H9 (cell line): ENCODE measurements at regions not wholly inside any gene's neighbourhood (a gene's known extent, or its start where the extent isn't known, plus 50 kb on each side); places are given as distances from the start of the nearest gene placed in this dataset.

Experiments
- DNase-seq: peaks from one replicate; pipeline ENCODE4 v3.0.0-alpha.2; 2017
- H2AFZ ChIP-seq: one replicate; pipeline ENCODE4 v1.6.1; 2013; ENCODE audit warnings: mild to moderate bottlenecking, low read length, control low read depth, moderate library complexity
- H2AK5ac ChIP-seq: 2 replicates; pipeline ENCODE4 v1.6.1; 2013; ENCODE audit warnings: low read length, control low read depth, mixed read lengths; ENCODE audit not compliant: insufficient read length
- H2BK120ac ChIP-seq: one replicate; pipeline ENCODE4 v1.6.1; 2013; ENCODE audit warnings: low read depth, mild to moderate bottlenecking, low read length, control low read depth, inconsistent platforms; ENCODE audit not compliant: poor library complexity, severe bottlenecking
- H2BK12ac ChIP-seq: 2 replicates; pipeline ENCODE4 v1.6.1; 2013; ENCODE audit warnings: low read length, control low read depth, mixed read lengths, low read depth; ENCODE audit not compliant: insufficient read length
- H2BK15ac ChIP-seq: 2 replicates; pipeline ENCODE4 v1.6.1; 2013; ENCODE audit warnings: low read depth, low read length, control low read depth
- H2BK20ac ChIP-seq: one replicate; pipeline ENCODE4 v1.6.1; 2013; ENCODE audit warnings: low read depth, mild to moderate bottlenecking, low read length, control low read depth, inconsistent platforms; ENCODE audit not compliant: poor library complexity, severe bottlenecking
- H2BK5ac ChIP-seq: 2 replicates; pipeline ENCODE4 v1.6.1; 2013; ENCODE audit warnings: low read length, control low read depth, mixed read lengths; ENCODE audit not compliant: insufficient read length
- H3K14ac ChIP-seq: 2 replicates; pipeline ENCODE4 v1.6.1; 2013; ENCODE audit warnings: low read length, control low read depth; ENCODE audit not compliant: insufficient read depth
- H3K18ac ChIP-seq: 2 replicates; pipeline ENCODE4 v1.6.1; 2013; ENCODE audit warnings: low read depth, mild to moderate bottlenecking, mixed read lengths, low read length, control low read depth; ENCODE audit not compliant: insufficient read length
- H3K23ac ChIP-seq: 2 replicates; pipeline ENCODE4 v1.6.1; 2013; ENCODE audit warnings: low read length, control low read depth, mixed read lengths, low read depth; ENCODE audit not compliant: insufficient read length
- H3K23me2 ChIP-seq: 2 replicates; pipeline ENCODE4 v1.6.1; 2013; ENCODE audit warnings: low read depth, mild to moderate bottlenecking, mixed read lengths, low read length, control low read depth; ENCODE audit not compliant: insufficient read length, poor library complexity, severe bottlenecking
- H3K27ac ChIP-seq: 2 replicates; pipeline ENCODE4 v1.5.1; 2013; ENCODE audit warnings: low read length, control low read depth, mixed read lengths, low read depth; ENCODE audit not compliant: insufficient read length
- H3K27me3 ChIP-seq: 2 replicates; pipeline ENCODE4 v1.6.1; 2013; ENCODE audit warnings: low read length, control low read depth, inconsistent platforms; ENCODE audit not compliant: insufficient read depth
- H3K4ac ChIP-seq: 2 replicates; pipeline ENCODE4 v1.6.1; 2013; ENCODE audit warnings: low read depth, mild to moderate bottlenecking, control low read depth, inconsistent platforms, low read length, moderate library complexity
- H3K4me1 ChIP-seq: 2 replicates; pipeline ENCODE4 v1.6.1; 2013; ENCODE audit warnings: low read length, control low read depth, inconsistent platforms; ENCODE audit not compliant: insufficient read depth
- H3K4me2 ChIP-seq: 2 replicates; pipeline ENCODE4 v1.6.1; 2013; ENCODE audit warnings: low read length, control low read depth, mixed read lengths; ENCODE audit not compliant: insufficient read length, insufficient read depth
- H3K56ac ChIP-seq: 2 replicates; pipeline ENCODE4 v1.6.1; 2013; ENCODE audit warnings: low read depth, mild to moderate bottlenecking, mixed read lengths, low read length, control low read depth; ENCODE audit not compliant: insufficient read length
- H3K79me1 ChIP-seq: 2 replicates; pipeline ENCODE4 v1.6.1; 2013; ENCODE audit warnings: low read depth, mild to moderate bottlenecking, moderate library complexity, low read length, control low read depth, inconsistent platforms; ENCODE audit not compliant: insufficient read depth, poor library complexity, severe bottlenecking
- H3K79me2 ChIP-seq: 2 replicates; pipeline ENCODE4 v1.6.1; 2013; ENCODE audit warnings: low read length, control low read depth, inconsistent platforms; ENCODE audit not compliant: insufficient read depth
- H3K9ac ChIP-seq: 2 replicates; pipeline ENCODE4 v1.6.1; 2013; ENCODE audit warnings: low read length, control low read depth, mixed read lengths; ENCODE audit not compliant: insufficient read length; ENCODE audit errors: extremely low read depth
- H3K9me3 ChIP-seq: one replicate; pipeline ENCODE4 v1.6.1; 2013; ENCODE audit warnings: low read depth, low read length, inconsistent platforms; ENCODE audit not compliant: control insufficient read depth
- H3T11ph ChIP-seq: one replicate; pipeline ENCODE4 v1.6.1; 2013; ENCODE audit warnings: mild to moderate bottlenecking, low read length, control low read depth, inconsistent platforms
- H4K20me1 ChIP-seq: one replicate; pipeline ENCODE4 v1.6.1; 2013; ENCODE audit not compliant: control insufficient read depth, insufficient read length, insufficient read depth
- H4K5ac ChIP-seq: 2 replicates; pipeline ENCODE4 v1.6.1; 2013; ENCODE audit warnings: low read depth, mild to moderate bottlenecking, mixed read lengths, low read length, control low read depth; ENCODE audit not compliant: insufficient read length
- H4K8ac ChIP-seq: replicated peaks from 2 replicates; pipeline ENCODE4 v1.6.1; 2013; ENCODE audit warnings: low read length, control low read depth, mixed read lengths, low read depth; ENCODE audit not compliant: insufficient read length
- H4K91ac ChIP-seq: 2 replicates; pipeline ENCODE4 v1.6.1; 2013; ENCODE audit warnings: low read depth, mild to moderate bottlenecking, moderate library complexity, mixed read lengths, low read length, control low read depth; ENCODE audit not compliant: insufficient read length
- H3K27ac Mint-ChIP-seq, 3 experiments: 2 replicates in 2 of 3; 3 replicates in 1 of 3; pipeline ENCODE4 v1.8.0; 2020 to 2021; ENCODE audit warnings: mixed read lengths in 3 of 3, mild to moderate bottlenecking in 1 of 3, moderate library complexity in 1 of 3
- H3K27me3 Mint-ChIP-seq: 2 replicates; pipeline ENCODE4 v1.8.0; 2021; ENCODE audit warnings: low read depth, mild to moderate bottlenecking, moderate library complexity, mixed read lengths
- H3K36me3 Mint-ChIP-seq, 3 experiments: 2 replicates in 2 of 3; 3 replicates in 1 of 3; pipeline ENCODE4 v1.8.0; 2020 to 2021; ENCODE audit warnings: low read depth in 3 of 3, mixed read lengths in 3 of 3; ENCODE audit not compliant: insufficient read depth in 1 of 3
- H3K4me1 Mint-ChIP-seq, 2 experiments: 2 replicates each; pipeline ENCODE4 v1.8.0; 2020; ENCODE audit warnings: mixed read lengths in 2 of 2
- H3K4me3 Mint-ChIP-seq, 2 experiments: 2 replicates in 1 of 2; 3 replicates in 1 of 2; pipeline ENCODE4 v1.8.0; 2020 to 2021; ENCODE audit warnings: mild to moderate bottlenecking in 2 of 2, mixed read lengths in 2 of 2, moderate library complexity in 1 of 2
- H3K9me3 Mint-ChIP-seq, 2 experiments: 2 replicates in 1 of 2; 3 replicates in 1 of 2; pipeline ENCODE4 v1.8.0; 2020; ENCODE audit warnings: mild to moderate bottlenecking in 2 of 2, mixed read lengths in 2 of 2, moderate library complexity in 1 of 2
- CTCF ChIP-seq: fragments of 200-600 bp; sonication (generic); conservative IDR thresholded peaks from 3 replicates; pipeline ENCODE4 v1.8.0; 2021; ENCODE audit warnings: antibody characterized with exemption, mild to moderate bottlenecking
- WGBS: extraction: QIAGEN DNeasy Blood & Tissue Kit; methylation state at CpG from one replicate; pipeline ENCODE4 v1.1.7; 2013; ENCODE audit warnings: missing lambda C conversion rate, low lambda C conversion rate, mixed read lengths; ENCODE audit not compliant: insufficient read length; ENCODE audit errors: extremely low coverage; 5-methylcytosine and 5-hydroxymethylcytosine counted together

DNA sequence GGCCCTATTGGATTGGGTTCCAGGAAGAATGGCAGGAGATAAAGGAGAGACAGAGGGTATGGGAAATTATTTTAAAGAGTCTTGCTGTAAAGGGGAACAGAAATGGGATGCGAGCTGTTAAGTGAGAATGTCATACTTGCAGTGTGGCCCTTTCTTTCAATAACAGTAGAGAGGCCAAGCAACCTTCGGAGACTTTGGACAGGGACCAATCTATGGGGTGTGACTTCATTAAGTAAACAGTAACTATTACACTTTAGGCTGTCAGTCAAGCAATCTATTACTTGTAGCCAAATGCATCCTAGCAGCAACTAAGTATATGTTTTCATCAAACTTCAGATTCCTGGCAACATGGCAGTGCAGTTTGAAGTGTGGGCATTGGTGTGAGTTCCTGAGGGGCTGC lies 376.2 kb upstream of the LARGE1 start:
- no peak overlapping the region for H3K4ac ChIP-seq
- H3K27ac ChIP-seq, result no peak overlapping the region
- DNase-seq, result no peak
- H3K4me3 Mint-ChIP-seq, result no peak overlapping the region
- no peaks in the 10 kb centered on the region for H3K4me1 Mint-ChIP-seq
- no peak overlapping the region for H3K56ac ChIP-seq
- peaks cover 18% of the 10 kb centered on the region for H3K27me3 Mint-ChIP-seq
- H3T11ph ChIP-seq, result no peak overlapping the region
- no peak overlapping the region for H2BK20ac ChIP-seq
- no peak overlapping the region for H2AK5ac ChIP-seq
- no peak overlapping the region for H3K4me2 ChIP-seq
- H3K14ac ChIP-seq, result no peak overlapping the region
- no peaks in the 10 kb centered on the region for H4K20me1 ChIP-seq
- no peaks in the 10 kb centered on the region for H3K27me3 ChIP-seq
- no peak overlapping the region for H4K5ac ChIP-seq
- no peak overlapping the region for H2BK15ac ChIP-seq
- no peaks in the 10 kb centered on the region for H3K23me2 ChIP-seq
- H3K9me3 Mint-ChIP-seq, result no peaks in the 10 kb centered on the region
- no peaks in the 10 kb centered on the region for H3K9me3 ChIP-seq
- H3K23ac ChIP-seq, result no peak overlapping the region
- no peak overlapping the region for H2BK120ac ChIP-seq
- no peak overlapping the region for H4K91ac ChIP-seq
- H3K79me1 ChIP-seq, result no peaks in the 10 kb centered on the region
- no peak overlapping the region for H3K9ac ChIP-seq
- no peak overlapping the region for H4K8ac ChIP-seq
- no peak overlapping the region for H2AFZ ChIP-seq
- H3K79me2 ChIP-seq, result no peaks in the 10 kb centered on the region
- no peak overlapping the region for H2BK12ac ChIP-seq
- no peaks in the 10 kb centered on the region; the same call in 1 of the 2 replicates for H3K4me1 ChIP-seq
- no peak overlapping the region for H3K18ac ChIP-seq
- no peak overlapping the region for H3K27ac Mint-ChIP-seq
- WGBS, result no CpG with 5 or more reads among the region's 2 CpGs
- no peak for TF ChIP-seq CTCF
- no peak overlapping the region for H2BK5ac ChIP-seq
- no peaks in the 10 kb centered on the region for H3K36me3 Mint-ChIP-seq
